HFFc6 (cell line): ENCODE measurements at regions not wholly inside any gene's neighbourhood (a gene's known extent, or its start where the extent isn't known, plus 50 kb on each side); places are given as distances from the start of the nearest gene placed in this dataset.
A peak's percentile ranks its signal among the peaks of the same experiment; 100 is the strongest.

Source experiments
- DNase-seq: peaks from one replicate; pipeline ENCODE4 v3.0.0-alpha.2; 2018
- H3K27ac Mint-ChIP-seq: 2 replicates; pipeline ENCODE4 v1.8.0; 2020; ENCODE audit warnings: mild to moderate bottlenecking, mixed read lengths
- H3K27me3 Mint-ChIP-seq: 2 replicates; pipeline ENCODE4 v1.8.0; 2021; ENCODE audit warnings: mild to moderate bottlenecking, moderate library complexity, mixed read lengths; ENCODE audit not compliant: insufficient read depth
- H3K36me3 Mint-ChIP-seq: 2 replicates; pipeline ENCODE4 v1.8.0; 2021; ENCODE audit warnings: low read depth, mixed read lengths
- H3K4me1 Mint-ChIP-seq: 2 replicates; pipeline ENCODE4 v1.8.0; 2020; ENCODE audit warnings: low read depth, mixed read lengths
- H3K4me3 Mint-ChIP-seq: 2 replicates; pipeline ENCODE4 v1.8.0; 2020; ENCODE audit warnings: mild to moderate bottlenecking, moderate library complexity, mixed read lengths
- H3K9me3 Mint-ChIP-seq: 2 replicates; pipeline ENCODE4 v1.8.0; 2020; ENCODE audit warnings: mild to moderate bottlenecking, mixed read lengths
- CTCF ChIP-seq: fragments of 200-600 bp; sonication (generic); IDR thresholded peaks from 2 replicates; pipeline ENCODE4 v1.5.0; 2021; ENCODE audit warnings: antibody characterized with exemption, mild to moderate bottlenecking

DNA sequence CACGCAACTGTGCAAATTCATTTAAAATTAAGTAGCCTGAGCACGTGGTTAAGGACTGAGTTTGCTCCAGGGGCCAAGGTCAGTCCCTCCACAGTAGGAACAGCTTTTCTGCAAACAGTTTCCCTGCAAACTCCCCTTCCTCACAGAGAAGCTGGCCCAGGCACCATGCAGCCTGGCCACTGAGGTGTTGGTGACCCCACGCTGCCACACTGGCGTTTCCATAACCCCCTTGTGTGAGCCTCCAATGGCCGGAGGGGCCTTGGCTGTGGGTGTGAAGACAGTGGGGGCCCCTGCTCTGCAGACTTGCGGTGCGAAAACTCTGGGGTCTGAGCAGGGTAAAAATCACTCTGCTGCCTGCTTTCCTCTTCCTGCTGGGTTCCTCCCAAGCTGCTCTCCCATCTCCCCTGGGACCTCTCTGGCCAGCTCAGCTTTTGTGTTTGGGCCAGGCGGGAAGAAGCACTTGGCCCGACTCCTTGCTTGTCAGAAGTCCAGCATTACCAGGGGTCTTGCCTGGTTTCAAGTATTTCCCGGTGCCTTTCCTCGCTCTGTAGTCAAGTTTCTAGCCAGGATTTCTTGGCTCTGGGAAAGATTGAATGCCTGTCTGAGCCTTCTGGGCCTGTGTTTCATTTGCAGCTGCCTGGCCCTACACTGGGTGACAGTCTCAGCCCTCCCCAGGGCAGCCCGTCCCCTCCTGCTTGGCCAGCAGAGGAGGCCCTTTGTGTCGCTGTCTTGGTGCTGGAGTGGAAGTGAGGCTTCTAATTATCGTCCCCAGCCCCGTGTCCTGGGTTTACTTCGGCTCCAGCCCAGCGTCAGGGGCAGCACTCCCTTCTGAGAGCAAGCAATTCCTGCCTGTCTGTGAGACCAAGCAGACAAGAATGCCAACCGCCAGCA is 131.4 kb upstream of the SLC1A4 start:
- H3K27me3 Mint-ChIP-seq, result peaks cover 1% of the 10 kb centered on the region
- H3K36me3 Mint-ChIP-seq, result no peaks in the 10 kb centered on the region
- peaks cover 27% of the 10 kb centered on the region for H3K4me1 Mint-ChIP-seq
- no peak for DNase-seq
- TF ChIP-seq CTCF, result no peak
- H3K27ac Mint-ChIP-seq, result no peak overlapping the region
- no peak overlapping the region for H3K4me3 Mint-ChIP-seq
- H3K9me3 Mint-ChIP-seq, result no peaks in the 10 kb centered on the region

DNA sequence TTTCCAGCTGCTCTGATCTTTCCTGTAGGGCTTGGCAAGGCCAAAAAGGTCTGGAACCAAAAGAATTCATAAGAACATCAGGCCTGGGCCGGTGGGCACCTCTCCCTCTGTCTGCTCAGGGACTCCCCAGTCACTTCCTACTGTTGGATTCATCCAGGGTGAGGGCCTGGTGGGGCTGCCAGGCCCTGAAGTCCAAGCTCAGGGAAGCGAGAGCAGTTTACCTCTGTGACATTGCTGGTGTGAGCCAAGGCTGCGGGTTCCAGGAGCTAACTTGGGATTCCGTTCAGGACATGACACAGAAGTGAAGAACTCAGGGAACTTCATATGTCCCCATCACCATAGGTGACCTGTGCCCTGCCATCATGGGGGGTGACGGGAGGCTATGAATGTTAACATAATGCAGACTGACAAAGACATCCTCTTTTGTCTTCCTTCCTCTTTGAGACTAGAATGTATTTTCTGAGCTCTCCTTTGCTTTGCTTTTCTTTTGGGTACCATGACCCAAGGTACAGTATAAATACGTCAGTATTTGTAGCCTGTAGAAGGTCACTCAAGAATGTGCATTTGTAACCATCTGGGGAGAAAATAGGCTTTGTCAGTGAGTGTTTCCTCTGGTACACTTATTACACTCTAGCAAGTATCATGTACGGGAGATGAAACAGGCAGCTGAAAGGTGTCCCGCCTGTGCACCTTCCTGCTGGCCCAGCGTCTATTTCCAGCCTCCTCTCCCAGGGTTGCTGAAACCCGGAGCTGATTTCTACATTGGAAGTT is 130.5 kb upstream of the SLC1A4 start:
- peak overlapping the region; percentile 89 for H3K27ac Mint-ChIP-seq
- TF ChIP-seq CTCF, result no peak
- H3K27me3 Mint-ChIP-seq, result no peaks in the 10 kb centered on the region; the same call in none of the 2 replicates
- no peak for DNase-seq
- peak overlapping the region; percentile 81 for H3K4me3 Mint-ChIP-seq
- no peaks in the 10 kb centered on the region for H3K9me3 Mint-ChIP-seq
- no peaks in the 10 kb centered on the region for H3K36me3 Mint-ChIP-seq
- H3K4me1 Mint-ChIP-seq, result peaks cover 22% of the 10 kb centered on the region

DNA sequence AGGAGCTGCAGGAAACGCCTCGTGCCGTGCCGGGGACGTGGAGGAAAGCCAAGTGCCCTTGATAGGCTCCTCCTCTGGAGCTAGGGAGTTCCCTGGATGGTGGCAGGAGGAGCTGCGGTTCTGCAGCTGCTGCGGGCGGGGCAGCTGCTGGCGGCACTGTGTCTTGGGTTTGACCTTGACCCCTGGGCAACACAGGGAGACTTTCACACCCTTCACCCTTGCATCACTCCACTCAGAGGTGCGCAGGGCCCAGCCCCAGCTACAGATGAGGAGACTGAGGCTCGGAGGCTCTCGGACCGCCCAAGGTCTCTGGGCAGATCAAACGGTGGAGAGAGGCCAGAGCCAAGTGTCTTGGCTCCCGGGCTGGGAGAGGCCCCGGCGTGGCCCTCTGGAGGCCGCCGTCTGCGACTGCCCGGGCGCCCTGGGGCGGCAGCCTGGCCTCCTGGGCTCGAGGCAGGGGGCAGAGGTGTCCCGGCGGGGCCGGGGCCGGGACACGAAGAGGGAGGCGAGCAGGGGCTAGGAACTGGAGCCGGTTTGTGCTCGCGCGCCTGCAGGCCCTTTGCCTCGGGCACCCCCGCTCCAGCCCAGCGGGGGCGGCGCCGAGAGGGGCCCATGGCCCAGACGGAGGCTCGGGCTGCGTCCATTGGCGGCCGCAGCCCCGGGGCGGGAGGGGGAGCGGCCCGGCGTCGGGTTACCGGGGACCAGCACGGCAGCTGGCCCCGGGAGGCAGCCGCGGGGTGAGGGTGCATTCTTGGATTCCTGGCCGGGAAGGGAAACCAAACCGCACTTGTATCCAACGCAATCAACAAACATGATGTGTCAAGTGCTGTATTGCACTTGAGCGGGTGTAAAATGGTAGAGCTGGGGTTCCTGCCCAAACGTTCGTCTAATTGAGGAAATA is 129.6 kb upstream of the SLC1A4 start:
- peak; percentile 44 for TF ChIP-seq CTCF
- peak overlapping the region; percentile 81 for H3K4me3 Mint-ChIP-seq
- peaks cover 22% of the 10 kb centered on the region for H3K4me1 Mint-ChIP-seq
- no peaks in the 10 kb centered on the region for H3K36me3 Mint-ChIP-seq
- no peaks in the 10 kb centered on the region for H3K9me3 Mint-ChIP-seq
- H3K27me3 Mint-ChIP-seq, result no peaks in the 10 kb centered on the region; the same call in none of the 2 replicates
- DNase-seq, result peak; percentile 81
- H3K27ac Mint-ChIP-seq, result peak overlapping the region; percentile 89

DNA sequence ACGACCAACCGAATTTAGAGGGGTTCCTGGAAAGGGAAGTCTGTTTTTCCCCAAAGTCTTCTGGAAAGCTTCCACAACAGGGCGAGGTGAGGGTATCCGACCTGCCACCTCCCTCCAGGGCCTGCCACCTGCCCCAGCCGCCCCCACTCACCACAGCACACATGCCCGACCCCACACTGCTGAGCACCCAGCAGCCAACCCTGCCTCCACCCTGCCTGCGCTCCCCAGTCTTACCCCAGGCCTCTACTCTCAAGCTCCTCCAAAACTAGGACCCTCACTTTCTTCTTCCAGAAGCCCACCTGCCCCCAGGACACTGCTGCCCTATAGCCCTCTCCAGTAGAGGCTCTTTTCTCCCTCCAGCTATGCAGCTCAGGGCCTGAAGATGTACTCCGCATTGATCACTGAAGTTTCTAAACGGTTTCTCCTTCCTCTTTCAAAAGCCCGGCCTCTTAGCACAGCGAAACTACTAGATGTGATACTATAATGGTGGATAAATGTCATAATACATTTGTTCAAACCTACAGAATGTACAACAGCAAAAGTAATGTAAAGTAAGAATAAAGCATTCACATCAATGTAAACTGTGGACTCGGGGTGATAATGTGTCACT is 128.8 kb upstream of the SLC1A4 start:
- Mint-ChIP-seq H3K4me1 (peaks cover 22% of the 10 kb centered on the region), H3K4me3 (no peak overlapping the region), H3K9me3 (no peaks in the 10 kb centered on the region), H3K36me3 (no peaks in the 10 kb centered on the region), H3K27ac (no peak overlapping the region), H3K27me3 (no peaks in the 10 kb centered on the region; the same call in 1 of the 2 replicates)
- no peak for DNase-seq
- TF ChIP-seq CTCF, result no peak

DNA sequence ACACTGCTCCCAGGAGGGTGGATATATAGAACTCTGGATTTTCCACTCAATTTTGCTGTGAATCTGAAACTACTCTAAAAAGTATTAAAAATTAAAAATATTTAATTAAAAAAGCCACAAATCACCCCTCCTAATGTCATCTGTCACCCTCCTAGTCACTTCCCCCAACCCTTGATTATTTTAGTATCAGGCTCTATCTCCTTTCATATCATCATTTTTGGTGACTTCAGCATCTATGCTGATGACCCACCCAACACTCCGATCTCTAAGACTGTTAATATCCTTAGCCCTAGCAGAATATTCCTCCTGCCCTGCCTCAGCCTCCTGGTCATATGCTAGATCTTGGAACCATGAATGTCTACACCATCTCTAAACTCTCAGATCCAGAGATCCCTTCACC is 128.3 kb upstream of the SLC1A4 start:
- H3K27ac Mint-ChIP-seq, result no peak overlapping the region
- no peaks in the 10 kb centered on the region; the same call in 1 of the 2 replicates for H3K27me3 Mint-ChIP-seq
- H3K36me3 Mint-ChIP-seq, result no peaks in the 10 kb centered on the region
- no peak for TF ChIP-seq CTCF
- H3K4me3 Mint-ChIP-seq, result no peak overlapping the region
- no peaks in the 10 kb centered on the region for H3K9me3 Mint-ChIP-seq
- H3K4me1 Mint-ChIP-seq, result peaks cover 23% of the 10 kb centered on the region
- no peak for DNase-seq
